ENCODE measurements at regions not wholly inside any gene's neighbourhood (a gene's known extent, or its start where the extent isn't known, plus 50 kb on each side); places are given as distances from the start of the nearest gene placed in this dataset.

GRCh38 chr9:87120610-87121009 lies 173.3 kb upstream of the GAS1 start:
- no peak for DNase-seq (ENCODE audit: low spot score)

GRCh38 chr9:87122947-87123685 lies 175.8 kb upstream of the GAS1 start:
- no peak for DNase-seq (ENCODE audit: low spot score)

- no peak for DNase-seq (ENCODE audit: low spot score)
These were observed 176.5 kb upstream of the GAS1 start for GRCh38 chr9:87123830-87124229.

GRCh38 chr9:87125819-87126218 lies 178.5 kb upstream of the GAS1 start:
- DNase-seq (ENCODE audit: low spot score), result no peak

GRCh38 chr9:87127543-87127942 lies 180.2 kb upstream of the GAS1 start:
- DNase-seq (ENCODE audit: low spot score), result no peak

GRCh38 chr9:87127978-87128614 lies 180.8 kb upstream of the GAS1 start:
- DNase-seq (ENCODE audit: low spot score), result no peak

- no peak for DNase-seq (ENCODE audit: low spot score)
These were observed 181.7 kb upstream of the GAS1 start for GRCh38 chr9:87128844-87129493.

GRCh38 chr9:87135074-87135473 lies 187.8 kb upstream of the GAS1 start:
- no peak for DNase-seq (ENCODE audit: low spot score)

GRCh38 chr9:87137718-87138117 lies 190.4 kb upstream of the GAS1 start:
- no peak for DNase-seq (ENCODE audit: low spot score)

GRCh38 chr9:87138128-87139040 lies 191.1 kb upstream of the GAS1 start:
- DNase-seq (ENCODE audit: low spot score), result no peak

- no peak for DNase-seq (ENCODE audit: low spot score)
These were observed 191.9 kb upstream of the GAS1 start for GRCh38 chr9:87139099-87139730.

GRCh38 chr9:87140142-87140541 lies 192.8 kb upstream of the GAS1 start:
- DNase-seq (ENCODE audit: low spot score), result no peak

- DNase-seq (ENCODE audit: low spot score), result no peak
These were observed 193.4 kb upstream of the GAS1 start for GRCh38 chr9:87140605-87141109.

- no peak for DNase-seq (ENCODE audit: low spot score)
These were observed 193.8 kb upstream of the GAS1 start for GRCh38 chr9:87141124-87141523.

GRCh38 chr9:87146933-87147332 lies 199.6 kb upstream of the GAS1 start:
- DNase-seq (ENCODE audit: low spot score), result no peak

GRCh38 chr9:87147839-87148238 lies 200.5 kb upstream of the GAS1 start:
- no peak for DNase-seq (ENCODE audit: low spot score)

GRCh38 chr9:87148331-87149104 lies 201.2 kb upstream of the GAS1 start:
- no peak for DNase-seq (ENCODE audit: low spot score)

GRCh38 chr9:87149799-87150198 lies 202.5 kb upstream of the GAS1 start:
- DNase-seq (ENCODE audit: low spot score), result no peak

GRCh38 chr9:87152256-87152655 lies 204.9 kb upstream of the GAS1 start:
- no peak for DNase-seq (ENCODE audit: low spot score)

GRCh38 chr9:87156247-87156646 lies 208.9 kb upstream of the GAS1 start:
- no peak for DNase-seq (ENCODE audit: low spot score)

Measured in LoVo (cell line).